Smooth muscle cell (in vitro differentiated cells): ENCODE measurements at regions not wholly inside any gene's neighbourhood (a gene's known extent, or its start where the extent isn't known, plus 50 kb on each side); places are given as distances from the start of the nearest gene placed in this dataset.

Experiments used
- DNase-seq: peaks from one replicate; lab custom pipeline; 2025; ENCODE audit not compliant: unreplicated experiment; lab: John Stamatoyannopoulos, UW
- H2AFZ ChIP-seq: fragments of 200-600 bp; sonication (generic); 2 replicates; pipeline ENCODE4 v1.6.0; 2016; ENCODE audit warnings: antibody characterized with exemption, low read depth, mild to moderate bottlenecking
- H3F3A ChIP-seq: fragments of 200-600 bp; sonication (generic); 2 replicates; pipeline ENCODE4 v1.6.0; 2017; ENCODE audit warnings: antibody characterized with exemption, low read depth
- H3K27ac ChIP-seq: fragments of 200-600 bp; sonication (generic); 2 replicates; pipeline ENCODE4 v1.5.1; 2016; ENCODE audit warnings: low read depth, mild to moderate bottlenecking
- H3K27me3 ChIP-seq: fragments of 200-600 bp; sonication (generic); 2 replicates; pipeline ENCODE4 v1.6.1; 2016; ENCODE audit warnings: low read depth, mild to moderate bottlenecking
- H3K36me3 ChIP-seq: fragments of 200-600 bp; sonication (generic); 2 replicates; pipeline ENCODE4 v1.5.1; 2016; ENCODE audit warnings: low read depth
- H3K4me1 ChIP-seq: fragments of 200-600 bp; sonication (generic); 2 replicates; pipeline ENCODE4 v1.5.1; 2016; ENCODE audit warnings: low read depth
- H3K4me2 ChIP-seq: fragments of 200-600 bp; sonication (generic); 2 replicates; pipeline ENCODE4 v1.6.0; 2016; ENCODE audit warnings: mild to moderate bottlenecking
- H3K4me3 ChIP-seq: fragments of 200-600 bp; sonication (generic); 2 replicates; pipeline ENCODE4 v1.5.1; 2016; ENCODE audit warnings: mild to moderate bottlenecking
- H3K79me2 ChIP-seq: fragments of 200-600 bp; sonication (generic); 2 replicates; pipeline ENCODE4 v1.6.0; 2016; ENCODE audit warnings: low read depth, mild to moderate bottlenecking
- H3K9ac ChIP-seq: fragments of 200-600 bp; sonication (generic); 2 replicates; pipeline ENCODE4 v1.6.0; 2016; ENCODE audit warnings: low read depth
- H3K9me3 ChIP-seq: fragments of 200-600 bp; sonication (generic); replicated peaks from 2 replicates; pipeline ENCODE4 v1.5.1; 2016; ENCODE audit warnings: low read depth
- H4K20me1 ChIP-seq: fragments of 200-600 bp; sonication (generic); 2 replicates; pipeline ENCODE4 v1.6.0; 2016; ENCODE audit warnings: low read depth
- CTCF ChIP-seq: fragments of 200-600 bp; sonication (generic); IDR thresholded peaks from 2 replicates; pipeline ENCODE4 v1.5.1; 2017; ENCODE audit warnings: borderline replicate concordance, mild to moderate bottlenecking, antibody characterized with exemption; ENCODE audit not compliant: insufficient read depth, poor library complexity, severe bottlenecking
- WGBS: methylation state at CpG from one replicate; pipeline ENCODE4 v1.1.7; 2016; ENCODE audit warnings: low lambda C conversion rate; 5-methylcytosine and 5-hydroxymethylcytosine counted together

- Histone ChIP-seq H3K9me3 (no peaks in the 10 kb centered on the region), H3K4me2 (no peak overlapping the region), H3K79me2 (no peaks in the 10 kb centered on the region), H2AFZ (no peak overlapping the region), H3F3A (no peaks in the 10 kb centered on the region), H3K4me3 (no peak overlapping the region), H3K4me1 (no peaks in the 10 kb centered on the region), H3K27ac (no peak overlapping the region), H3K36me3 (no peaks in the 10 kb centered on the region), H4K20me1 (no peaks in the 10 kb centered on the region), H3K9ac (no peak overlapping the region), H3K27me3 (no peaks in the 10 kb centered on the region)
- no peak for DNase-seq
- no peak for TF ChIP-seq CTCF
- 96% methylated on average over 1 of the region's 1 CpG for WGBS
Measured at GRCh38 chr1:218872928-218873327, 300.8 kb upstream of the LYPLAL1 start.

GRCh38 chr1:218874313-218874712 lies 299.4 kb upstream of the LYPLAL1 start:
- Histone ChIP-seq H3K9me3 (no peaks in the 10 kb centered on the region), H3K79me2 (no peaks in the 10 kb centered on the region), H3F3A (no peaks in the 10 kb centered on the region), H3K27ac (no peak overlapping the region), H3K36me3 (no peaks in the 10 kb centered on the region), H3K4me3 (no peak overlapping the region), H3K9ac (no peak overlapping the region), H2AFZ (no peak overlapping the region), H3K4me2 (no peak overlapping the region), H4K20me1 (no peaks in the 10 kb centered on the region), H3K4me1 (no peaks in the 10 kb centered on the region), H3K27me3 (no peaks in the 10 kb centered on the region)
- DNase-seq = no peak
- WGBS = 68% methylated on average over 4 of the region's 4 CpGs
- no peak for TF ChIP-seq CTCF

GRCh38 chr1:218874801-218875400 lies 298.8 kb upstream of the LYPLAL1 start:
- H2AFZ ChIP-seq = no peak overlapping the region
- H4K20me1 ChIP-seq = no peaks in the 10 kb centered on the region
- H3F3A ChIP-seq = no peaks in the 10 kb centered on the region
- no peaks in the 10 kb centered on the region for H3K79me2 ChIP-seq
- no peaks in the 10 kb centered on the region for H3K9me3 ChIP-seq
- 92% methylated on average over 11 of the region's 11 CpGs for WGBS
- H3K27ac ChIP-seq = no peak overlapping the region
- no peak overlapping the region for H3K4me3 ChIP-seq
- H3K9ac ChIP-seq = no peak overlapping the region
- TF ChIP-seq CTCF = no peak
- no peak for DNase-seq
- H3K27me3 ChIP-seq = no peaks in the 10 kb centered on the region
- H3K4me1 ChIP-seq = no peaks in the 10 kb centered on the region
- H3K36me3 ChIP-seq = no peaks in the 10 kb centered on the region
- no peak overlapping the region for H3K4me2 ChIP-seq

- Histone ChIP-seq H3K9ac (no peak overlapping the region), H4K20me1 (no peaks in the 10 kb centered on the region), H3K4me2 (no peak overlapping the region), H3K27ac (no peak overlapping the region), H3K36me3 (no peaks in the 10 kb centered on the region), H3K9me3 (no peaks in the 10 kb centered on the region), H3K27me3 (no peaks in the 10 kb centered on the region), H3K4me1 (no peaks in the 10 kb centered on the region), H2AFZ (no peak overlapping the region), H3K4me3 (no peak overlapping the region), H3F3A (no peaks in the 10 kb centered on the region), H3K79me2 (no peaks in the 10 kb centered on the region)
- DNase-seq = no peak
- no peak for TF ChIP-seq CTCF
- WGBS = 88% methylated on average over 1 of the region's 1 CpG
Measured at GRCh38 chr1:218878369-218878768, 295.3 kb upstream of the LYPLAL1 start.
